HG02588 (cell line): ENCODE measurements at regions not wholly inside any gene's neighbourhood (a gene's known extent, or its start where the extent isn't known, plus 50 kb on each side); places are given as distances from the start of the nearest gene placed in this dataset.
"Not testable (repeated sequence)": the region's sequence is repeated elsewhere in the genome, so short reads cannot be mapped to it uniquely, and the experiment has no call there.

ENCODE experiments used
- ATAC-seq: cut with Tn5 transposase; IDR thresholded peaks from one replicate; pipeline ENCODE4 v1.9.1; 2021; ENCODE audit warnings: mild to moderate bottlenecking, moderate library complexity; ENCODE audit not compliant: unreplicated experiment

DNA sequence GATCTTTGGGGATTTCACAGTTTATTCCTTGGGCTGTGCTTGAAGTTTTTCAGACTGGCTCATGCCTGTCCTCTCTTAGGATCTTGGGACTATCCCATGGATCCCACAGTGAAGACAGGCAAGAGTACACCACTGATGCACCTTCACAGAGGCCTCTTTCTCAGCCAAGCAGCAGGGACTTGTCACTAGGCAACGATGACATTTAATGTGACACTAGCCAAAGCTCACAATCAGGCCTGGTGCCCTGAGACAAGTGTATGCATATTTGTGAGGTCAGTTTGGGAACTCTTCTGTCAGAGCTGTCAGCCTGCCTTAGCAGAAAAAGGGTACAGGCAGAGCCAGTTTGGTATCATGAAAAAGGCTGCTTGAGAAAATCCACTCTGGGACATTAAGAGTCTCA, 68.7 kb downstream of the RBMY1F start:
- not testable (repeated sequence) for ATAC-seq

GRCh38 chrY:22108165-22108564, 74.6 kb downstream of the RBMY1F start:
- ATAC-seq = not testable (repeated sequence)

DNA sequence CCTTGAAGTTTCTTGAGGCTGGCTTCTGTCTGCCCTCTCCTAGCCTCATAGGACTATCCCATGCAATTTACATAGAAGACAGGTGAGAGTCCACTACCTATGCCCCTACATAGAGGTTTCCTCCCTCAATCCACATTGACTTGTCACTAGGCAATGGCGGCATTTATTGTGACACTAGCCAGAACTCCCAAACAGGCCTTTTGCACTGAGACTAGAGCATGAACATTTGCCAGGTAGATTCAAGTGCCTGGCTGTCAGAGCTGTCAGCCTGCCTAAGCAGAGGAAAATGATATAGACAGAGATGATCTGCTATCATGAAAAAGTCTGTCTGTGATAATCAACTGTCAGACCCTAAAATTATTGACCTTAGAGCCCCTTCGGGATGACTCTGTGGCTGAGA, 81.2 kb downstream of the RBMY1F start:
- not testable (repeated sequence) for ATAC-seq

GRCh38 chrY:22097310-22097709, 85.4 kb downstream of the RBMY1F start:
- ATAC-seq = not testable (repeated sequence)

GRCh38 chrY:22085975-22086645, 96.6 kb downstream of the RBMY1F start:
- ATAC-seq = not testable (repeated sequence)

DNA sequence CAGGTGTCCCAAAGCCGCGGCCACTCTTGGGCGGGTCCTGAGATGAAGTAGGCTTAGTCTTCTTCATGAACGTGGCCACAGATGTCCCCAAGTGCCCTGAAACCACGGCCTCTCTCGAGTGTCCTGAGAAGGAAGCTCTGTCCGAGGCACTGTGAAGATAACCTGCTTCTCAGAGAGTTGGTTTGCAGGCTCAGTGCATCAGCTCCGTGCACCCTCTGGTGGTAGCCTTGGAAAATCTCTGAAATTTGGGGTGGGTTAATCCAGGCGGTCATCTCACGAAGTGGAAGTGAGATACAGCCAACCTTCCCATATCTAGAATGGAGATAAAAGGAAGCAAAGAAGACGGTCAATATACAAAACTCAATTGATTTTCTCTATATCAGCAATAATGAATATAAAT, 110.5 kb downstream of the RBMY1F start:
- not testable (repeated sequence) for ATAC-seq

GRCh38 chrY:22060149-22060548, 122.6 kb downstream of the RBMY1F start:
- ATAC-seq = not testable (repeated sequence)

GRCh38 chrY:22013010-22013409, 95.2 kb upstream of the RBMY1E start:
- peak; percentile 82 for ATAC-seq

DNA sequence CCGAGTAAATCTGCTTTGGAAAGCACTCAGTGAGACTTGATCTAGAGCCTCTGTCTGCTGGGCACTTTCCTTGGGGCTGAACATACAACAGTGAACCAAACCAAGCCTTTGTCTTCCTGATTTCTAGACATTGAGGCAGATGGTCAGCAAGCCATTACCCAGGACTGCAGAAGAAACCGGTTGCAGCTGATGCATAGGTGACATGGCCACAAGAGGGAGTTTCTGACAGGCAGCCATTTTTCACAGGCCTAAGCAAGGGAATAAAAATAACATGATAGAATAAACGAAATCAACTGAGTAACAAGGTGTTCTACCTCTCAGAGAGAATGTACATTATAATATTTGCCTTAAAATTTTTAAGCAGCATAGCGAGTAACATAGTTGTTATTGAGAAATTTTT, 83.3 kb upstream of the RBMY1E start:
- not testable (repeated sequence) for ATAC-seq

DNA sequence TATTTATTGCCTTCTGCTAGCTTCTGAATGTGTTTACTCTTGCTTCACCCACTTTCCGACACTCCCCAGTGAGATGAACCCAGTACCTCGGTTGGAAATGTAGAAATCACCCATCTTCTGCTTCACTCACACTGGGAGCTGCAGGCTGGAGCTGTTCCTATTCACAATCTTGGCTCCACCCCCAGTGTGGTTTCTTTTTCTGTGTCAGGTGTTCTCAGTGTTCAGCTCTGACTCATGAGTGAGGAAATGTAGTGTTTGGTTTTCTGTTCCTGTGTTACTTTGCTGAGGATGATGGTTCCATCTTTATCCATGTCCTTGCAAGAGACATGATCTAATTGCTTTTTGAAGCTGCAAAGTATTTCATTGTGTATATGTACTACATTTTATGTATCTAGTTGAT, 69.4 kb upstream of the RBMY1E start:
- ATAC-seq = peak; percentile 96

- ATAC-seq = not testable (repeated sequence)
Measured at GRCh38 chrY:21980937-21981336, 63.1 kb upstream of the RBMY1E start.

DNA sequence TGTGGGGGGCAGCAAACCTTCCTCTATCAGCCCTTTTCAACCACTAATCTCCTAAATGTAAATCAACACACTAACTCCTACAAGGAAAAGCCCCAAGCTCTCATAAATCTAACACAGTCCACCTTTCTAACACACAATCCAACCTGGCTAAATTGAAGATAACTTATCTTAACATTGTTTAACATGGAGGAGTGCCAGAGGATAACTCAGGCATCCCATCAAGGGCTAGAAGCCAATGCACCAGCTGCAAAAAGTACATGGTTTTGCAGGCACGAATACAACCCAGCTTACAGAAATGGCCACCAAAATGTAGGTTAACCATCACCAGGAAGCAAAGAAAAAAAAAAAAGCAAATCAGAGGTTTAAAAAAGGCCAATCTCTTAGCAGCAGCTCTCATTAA, 62.5 kb upstream of the RBMY1E start:
- not testable (repeated sequence) for ATAC-seq

- peak; percentile 43 for ATAC-seq
Measured at GRCh38 chrY:21979106-21979505, 61.3 kb upstream of the RBMY1E start.

DNA sequence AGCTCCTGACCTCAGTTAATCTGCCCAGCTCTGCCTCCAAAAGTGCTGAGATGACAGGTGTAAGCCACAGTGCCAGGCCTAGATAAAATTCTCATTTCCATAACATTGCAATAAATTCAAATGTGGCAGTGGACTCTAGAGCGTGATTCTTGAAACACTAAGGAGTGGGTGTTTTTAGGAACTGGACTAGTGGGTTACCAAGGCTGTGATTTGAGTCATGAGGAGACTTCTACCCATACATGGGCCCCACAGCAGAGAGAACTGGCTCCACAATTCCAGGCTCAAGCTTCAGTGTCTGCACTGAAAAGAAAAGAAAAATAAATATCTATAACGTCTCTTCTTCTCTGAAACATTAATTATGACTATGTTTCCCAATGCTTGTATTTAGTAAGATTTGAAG, 60.4 kb upstream of the RBMY1E start:
- ATAC-seq = not testable (repeated sequence)
